ENCODE measurements at regions not wholly inside any gene's neighbourhood (a gene's known extent, or its start where the extent isn't known, plus 50 kb on each side); places are given as distances from the start of the nearest gene placed in this dataset.

DNA sequence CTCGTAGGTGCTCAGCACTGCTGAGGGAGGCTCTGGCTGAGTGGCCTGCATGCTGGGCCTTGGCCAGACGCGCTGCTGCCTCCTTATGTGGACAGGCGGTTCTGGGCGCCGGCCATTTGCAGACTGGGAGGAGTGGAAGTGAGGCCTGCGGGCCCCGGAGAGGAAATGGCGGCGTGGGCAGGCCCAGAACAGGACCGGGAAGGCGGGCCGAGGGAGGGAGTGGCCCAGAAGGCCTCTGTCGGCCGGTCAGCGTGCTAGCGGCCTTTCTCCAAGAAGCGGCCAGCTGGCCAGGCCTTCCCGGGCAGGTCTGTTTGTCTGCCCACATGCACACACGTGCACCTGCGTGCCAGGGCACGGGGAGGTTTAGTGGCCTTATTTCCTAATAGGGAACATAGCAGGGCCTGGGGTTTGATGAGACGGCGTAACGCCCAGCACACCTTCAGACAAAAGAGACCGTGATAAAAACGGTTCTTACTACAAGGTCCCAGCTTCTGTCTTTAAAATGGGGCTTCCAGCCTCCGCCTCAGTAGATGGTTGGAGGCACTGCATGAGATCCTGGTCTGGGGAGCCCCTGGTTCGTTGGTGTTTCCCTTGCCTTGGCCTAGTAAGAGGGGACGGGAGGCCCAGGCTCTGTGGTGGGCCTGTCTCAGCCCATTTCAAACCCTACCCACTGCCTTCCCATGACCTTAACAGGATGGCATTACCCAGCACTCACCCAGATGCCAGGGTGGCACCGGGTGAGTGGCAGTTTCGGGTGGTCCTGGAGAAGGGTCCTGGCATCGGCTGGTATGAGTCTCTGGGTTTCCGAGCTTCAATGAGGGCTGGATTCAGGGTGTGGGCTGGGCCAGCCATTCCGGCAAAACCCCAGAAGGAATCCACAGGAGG is 65.1 kb upstream of the PPARA start:
- Histone ChIP-seq H3K36me3 (peaks cover 51% of the 10 kb centered on the region), H3K27ac (peak overlapping the region; percentile 98), H3K4me3 (peak overlapping the region; percentile 25), H3K9me3 (no peaks in the 10 kb centered on the region), H3K27me3 (no peaks in the 10 kb centered on the region), H3K4me1 (peaks cover 78% of the 10 kb centered on the region)
- ATAC-seq, result peak; percentile 73
- TF ChIP-seq CTCF (IDR thresholded peaks at IDR 0.05), result no peak
- DNase-seq, result peak; percentile 89
- intact Hi-C loops (cut with DNase I), result no loop called here

DNA sequence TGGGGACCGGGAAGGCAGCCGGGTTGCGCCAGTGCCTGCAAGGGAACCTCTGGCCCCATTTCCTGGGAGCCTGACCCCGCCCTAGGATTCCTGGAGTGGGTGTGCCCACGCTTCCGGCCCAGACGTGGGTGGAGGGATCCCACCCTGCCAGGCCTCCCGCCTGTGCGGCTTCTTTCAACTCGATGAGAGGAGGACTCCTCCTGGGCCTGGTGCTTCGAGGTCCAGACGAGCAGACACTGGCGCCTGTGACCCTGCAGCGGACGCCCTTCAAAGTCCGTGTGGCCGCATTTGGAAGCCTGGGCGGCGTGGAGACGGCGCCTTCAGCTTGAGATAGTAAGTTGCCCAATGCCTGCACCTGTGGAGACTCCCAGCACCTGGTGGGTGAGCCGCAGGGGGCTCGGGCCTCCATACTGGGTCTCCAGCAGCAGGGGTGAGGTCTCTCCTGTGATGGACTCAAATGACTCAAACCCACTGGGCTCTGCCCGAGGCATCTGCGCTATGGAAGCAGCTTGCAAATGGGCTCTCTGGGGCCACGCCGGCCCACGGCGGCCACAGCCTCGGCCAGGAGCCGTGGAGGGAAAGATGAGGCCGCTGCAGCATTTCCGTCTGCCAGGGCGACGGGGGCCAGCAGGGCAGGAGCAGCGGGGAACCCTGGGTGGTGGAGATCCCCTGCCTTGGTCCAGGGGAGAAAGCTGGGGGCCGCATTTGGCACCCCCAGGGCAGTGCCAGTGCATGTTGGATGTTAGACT is 64.3 kb upstream of the PPARA start:
- no peak for TF ChIP-seq CTCF (IDR thresholded peaks at IDR 0.05)
- H3K27me3 ChIP-seq, result no peaks in the 10 kb centered on the region
- H3K4me1 ChIP-seq, result peaks cover 86% of the 10 kb centered on the region
- H3K4me3 ChIP-seq, result peak overlapping the region; percentile 25
- intact Hi-C loops (cut with DNase I), result no loop called here
- H3K9me3 ChIP-seq, result no peaks in the 10 kb centered on the region
- peaks cover 52% of the 10 kb centered on the region for H3K36me3 ChIP-seq
- H3K27ac ChIP-seq, result peak overlapping the region; percentile 98
- peak; percentile 93 for DNase-seq
- ATAC-seq, result peak; percentile 85

- peak; percentile 1 for ATAC-seq
- Histone ChIP-seq H3K4me1 (peaks cover 94% of the 10 kb centered on the region), H3K9me3 (no peaks in the 10 kb centered on the region), H3K27me3 (no peaks in the 10 kb centered on the region), H3K36me3 (peaks cover 49% of the 10 kb centered on the region), H3K4me3 (peak overlapping the region; percentile 25), H3K27ac (peak overlapping the region; percentile 98)
- no peak for TF ChIP-seq CTCF (IDR thresholded peaks at IDR 0.05)
- DNase-seq, result peak; percentile 64
- intact Hi-C loops (cut with DNase I), result no loop called here
Observed at GRCh38 chr22:46086577-46087335, 63.6 kb upstream of the PPARA start.

DNA sequence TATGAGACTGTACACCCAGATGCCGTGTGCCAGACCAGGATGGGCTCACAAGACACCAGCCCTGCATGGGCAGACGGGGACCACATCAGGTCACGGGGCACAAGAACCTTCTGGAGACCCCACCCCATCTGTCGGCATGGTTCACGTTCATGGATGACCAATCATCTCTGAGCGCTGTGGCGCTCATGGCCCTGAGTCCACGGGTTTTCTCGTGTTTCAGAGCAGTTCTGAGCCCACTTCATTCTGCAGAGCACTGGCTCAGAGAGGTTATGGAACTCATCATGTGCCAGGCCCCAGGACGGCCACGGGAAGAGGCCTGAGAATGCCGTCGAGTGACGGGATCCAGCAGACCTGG is 63.0 kb upstream of the PPARA start:
- H3K4me3 ChIP-seq, result peak overlapping the region; percentile 25
- H3K4me1 ChIP-seq, result peaks cover 99% of the 10 kb centered on the region
- ATAC-seq (no peak), DNase-seq (no peak)
- intact Hi-C loops (cut with DNase I), result no loop called here
- TF ChIP-seq CTCF (IDR thresholded peaks at IDR 0.05), result no peak
- no peaks in the 10 kb centered on the region for H3K27me3 ChIP-seq
- peak overlapping the region; percentile 98 for H3K27ac ChIP-seq
- no peaks in the 10 kb centered on the region for H3K9me3 ChIP-seq
- peaks cover 54% of the 10 kb centered on the region for H3K36me3 ChIP-seq

- peak; percentile 51 for ATAC-seq
- intact Hi-C loops (cut with DNase I), result no loop called here
- DNase-seq, result peak; percentile 84
- H3K27me3 ChIP-seq, result no peaks in the 10 kb centered on the region
- TF ChIP-seq CTCF (IDR thresholded peaks at IDR 0.05), result no peak
- H3K9me3 ChIP-seq, result no peaks in the 10 kb centered on the region
- H3K36me3 ChIP-seq, result peaks cover 54% of the 10 kb centered on the region
- peak overlapping the region; percentile 98 for H3K27ac ChIP-seq
- peak overlapping the region; percentile 30 for H3K4me3 ChIP-seq
- H3K4me1 ChIP-seq, result peaks cover 99% of the 10 kb centered on the region
Observed at GRCh38 chr22:46087816-46088277, 62.5 kb upstream of the PPARA start.

Measured in upper lobe of right lung (tissue), 1 donor.